Right lobe of liver (tissue), 6 donors: ENCODE measurements at regions not wholly inside any gene's neighbourhood (a gene's known extent, or its start where the extent isn't known, plus 50 kb on each side); places are given as distances from the start of the nearest gene placed in this dataset.
"Not testable (repeated sequence)": the region's sequence is repeated elsewhere in the genome, so short reads cannot be mapped to it uniquely, and the experiment has no call there.

Experiments
- ATAC-seq, 4 donors: fragments of 200-7000 bp; cut with Tn5 transposase; one replicate each; pipeline ENCODE4 v1.9.1; 2020; ENCODE audit warnings: mild to moderate bottlenecking in 4 of 4, moderate library complexity in 4 of 4
- DNase-seq, 3 donors: peaks; one replicate each; pipeline ENCODE4 v3.0.0-alpha.2; 2020
- H3K27ac ChIP-seq, 3 donors: fragments of 200-600 bp; one replicate each; pipeline ENCODE4 v1.8.0; 2022
- H3K27me3 ChIP-seq, 2 donors: fragments of 200-600 bp; one replicate each; pipeline ENCODE4 v1.8.0; 2022
- H3K36me3 ChIP-seq, 4 donors: fragments of 200-600 bp; sonication (generic) in 1 of 4; one replicate each; pipeline versions ENCODE4 v1.5.1 to v1.8.0; 2017 to 2022; ENCODE audit warnings: control low read depth in 1 of 4
- H3K4me1 ChIP-seq, 4 donors: fragments of 200-600 bp; sonication (generic) in 1 of 4; one replicate each; pipeline versions ENCODE4 v1.5.1 to v1.8.0; 2017 to 2022; ENCODE audit warnings: control low read depth in 1 of 4
- H3K4me3 ChIP-seq, 3 donors: fragments of 200-600 bp; one replicate each; pipeline ENCODE4 v1.8.0; 2022
- H3K9me3 ChIP-seq, 4 donors: fragments of 200-600 bp; sonication (generic) in 1 of 4; one replicate each; pipeline versions ENCODE4 v1.5.1 to v1.8.0; 2017 to 2022; ENCODE audit warnings: control low read depth in 1 of 4
- POLR2A ChIP-seq: fragments of 450-650 bp; IDR thresholded peaks from one replicate; pipeline ENCODE4 v1.6.1; 2017; ENCODE audit warnings: antibody characterized with exemption, mild to moderate bottlenecking
- WGBS: methylation state at CpG from one replicate; pipeline ENCODE4 v1.1.6; 2018; ENCODE audit warnings: low coverage, low lambda C conversion rate; ENCODE audit not compliant: insufficient coverage; ENCODE audit errors: missing lambda C conversion rate; 5-methylcytosine and 5-hydroxymethylcytosine counted together
- intact Hi-C, 2 donors: fragments of 100-400 bp; cut with DNase I; formaldehyde crosslinking; loops; one replicate each; pipeline versions ENCODE4 v1.11.2 to v1.14.1; 2022
- TF ChIP-seq, protein P1 (sequence below), 4 donors: fragments of 200-600 bp in 3 of 4; fragments of 450-650 bp in 1 of 4; IDR thresholded peaks; one replicate each; pipeline versions ENCODE4 v1.5.1 to v1.8.0; 2016 to 2022; ENCODE audit warnings: antibody characterized with exemption in 4 of 4, mild to moderate bottlenecking in 2 of 4
- donor health status: DM: no; HTN: yes; CAD: no.
- donor health status: DM: no; HTN: no; CAD: no.
- donor health status: DM: no; HTN: no; CAD: no.
- donor health status: DM: no; HTN: yes; CAD: no.
- donor health status: DM: no; HTN: yes; CAD: no.

DNA sequence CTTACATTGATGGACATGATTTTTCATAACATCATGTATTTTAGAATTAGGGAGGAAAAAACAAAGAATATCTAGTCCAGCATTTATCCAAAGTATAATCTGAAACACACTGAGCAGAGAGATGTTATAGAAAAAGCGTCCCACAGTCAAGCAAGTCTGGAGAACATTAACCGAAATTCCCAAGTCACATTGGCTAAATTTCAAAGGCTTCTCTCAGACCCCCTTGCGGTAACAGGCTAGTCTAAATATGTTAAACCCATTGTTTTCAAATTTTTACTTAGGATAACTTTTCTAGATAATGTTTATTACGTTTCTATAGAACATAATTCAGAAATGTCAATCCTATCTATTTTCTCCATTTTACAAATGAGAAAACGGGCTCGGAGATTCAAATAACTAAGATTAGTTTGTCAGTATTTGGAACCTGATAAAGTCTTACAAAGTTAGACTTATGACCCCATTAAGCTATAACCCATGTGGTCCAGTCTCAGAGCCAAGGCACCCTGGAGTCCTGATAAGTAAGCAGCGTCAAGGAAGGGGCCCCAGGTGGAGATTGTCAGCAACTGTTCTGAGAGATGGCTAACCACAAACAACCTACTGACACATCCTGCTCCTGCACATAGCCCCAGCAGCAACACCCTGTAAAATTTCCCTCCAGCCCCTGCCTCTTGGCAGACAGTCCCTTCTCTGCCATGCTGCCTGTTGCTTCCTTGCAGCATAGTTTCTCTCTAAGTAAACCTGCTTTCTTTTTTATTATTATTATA lies 220.6 kb upstream of the TMEM260 start:
- Histone ChIP-seq H3K4me3 (no peak overlapping the region), H3K27me3 (no peaks in the 10 kb centered on the region), H3K36me3 (no peaks in the 10 kb centered on the region), H3K9me3 (no peaks in the 10 kb centered on the region), H3K27ac (no peak overlapping the region), H3K4me1 (no peaks in the 10 kb centered on the region)
- TF ChIP-seq, protein P1, sequence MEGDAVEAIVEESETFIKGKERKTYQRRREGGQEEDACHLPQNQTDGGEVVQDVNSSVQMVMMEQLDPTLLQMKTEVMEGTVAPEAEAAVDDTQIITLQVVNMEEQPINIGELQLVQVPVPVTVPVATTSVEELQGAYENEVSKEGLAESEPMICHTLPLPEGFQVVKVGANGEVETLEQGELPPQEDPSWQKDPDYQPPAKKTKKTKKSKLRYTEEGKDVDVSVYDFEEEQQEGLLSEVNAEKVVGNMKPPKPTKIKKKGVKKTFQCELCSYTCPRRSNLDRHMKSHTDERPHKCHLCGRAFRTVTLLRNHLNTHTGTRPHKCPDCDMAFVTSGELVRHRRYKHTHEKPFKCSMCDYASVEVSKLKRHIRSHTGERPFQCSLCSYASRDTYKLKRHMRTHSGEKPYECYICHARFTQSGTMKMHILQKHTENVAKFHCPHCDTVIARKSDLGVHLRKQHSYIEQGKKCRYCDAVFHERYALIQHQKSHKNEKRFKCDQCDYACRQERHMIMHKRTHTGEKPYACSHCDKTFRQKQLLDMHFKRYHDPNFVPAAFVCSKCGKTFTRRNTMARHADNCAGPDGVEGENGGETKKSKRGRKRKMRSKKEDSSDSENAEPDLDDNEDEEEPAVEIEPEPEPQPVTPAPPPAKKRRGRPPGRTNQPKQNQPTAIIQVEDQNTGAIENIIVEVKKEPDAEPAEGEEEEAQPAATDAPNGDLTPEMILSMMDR (IDR thresholded peaks at IDR 0.05), result no peak
- no peak for TF ChIP-seq POLR2A
- intact Hi-C loops, result no loop called here
- ATAC-seq (no peak), DNase-seq (no peak)
- 50% methylated on average over 7 of the region's 7 CpGs for WGBS

GRCh38 chr14:56365663-56366062 lies 213.9 kb upstream of the TMEM260 start:
- H3K4me3 ChIP-seq, H3K9me3 ChIP-seq, DNase-seq, intact Hi-C loops, H3K27ac ChIP-seq, ATAC-seq, H3K4me1 ChIP-seq, H3K27me3 ChIP-seq, H3K36me3 ChIP-seq: not testable (repeated sequence)
- WGBS, result 60% methylated on average over 1 of the region's 1 CpG

DNA sequence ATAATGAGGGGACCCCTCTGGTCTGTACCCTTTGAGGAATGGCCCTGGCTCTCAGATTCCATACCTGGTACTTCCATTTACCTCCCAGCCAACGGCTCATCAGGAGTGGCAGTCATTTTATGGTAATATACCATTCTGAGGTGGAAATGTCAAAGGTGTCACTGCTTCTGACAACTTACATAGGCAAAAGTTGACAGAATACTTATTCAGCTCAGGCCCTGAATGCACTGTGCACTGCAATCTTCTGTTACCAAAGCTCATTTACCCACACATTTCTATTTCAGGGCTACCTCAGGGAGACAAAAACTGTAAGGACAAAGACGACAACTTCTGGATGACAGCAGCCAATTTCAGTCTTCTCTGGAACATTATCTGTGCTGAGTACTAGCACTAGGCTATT lies 212.2 kb upstream of the TMEM260 start:
- TF ChIP-seq POLR2A, result no peak
- TF ChIP-seq, protein P1 (IDR thresholded peaks at IDR 0.05), result no peak
- ATAC-seq (no peak), DNase-seq (no peak)
- no peaks in the 10 kb centered on the region for H3K9me3 ChIP-seq
- H3K27ac ChIP-seq, result no peak overlapping the region
- no peaks in the 10 kb centered on the region for H3K36me3 ChIP-seq
- no peaks in the 10 kb centered on the region for H3K4me1 ChIP-seq
- 58% methylated on average over 2 of the region's 2 CpGs for WGBS
- intact Hi-C loops, result no loop called here
- H3K4me3 ChIP-seq, result no peak overlapping the region
- no peaks in the 10 kb centered on the region for H3K27me3 ChIP-seq

- Histone ChIP-seq H3K9me3 (no peaks in the 10 kb centered on the region), H3K4me1 (no peaks in the 10 kb centered on the region), H3K4me3 (no peak overlapping the region), H3K27ac (no peak overlapping the region), H3K27me3 (no peaks in the 10 kb centered on the region), H3K36me3 (no peaks in the 10 kb centered on the region)
- TF ChIP-seq, protein P1 (IDR thresholded peaks at IDR 0.05), result no peak
- no peak for TF ChIP-seq POLR2A
- DNase-seq (no peak), ATAC-seq (no peak)
- intact Hi-C loops, result no loop called here
- WGBS, result 95% methylated on average over 3 of the region's 3 CpGs
These were observed 207.9 kb upstream of the TMEM260 start for GRCh38 chr14:56371737-56372136.

DNA sequence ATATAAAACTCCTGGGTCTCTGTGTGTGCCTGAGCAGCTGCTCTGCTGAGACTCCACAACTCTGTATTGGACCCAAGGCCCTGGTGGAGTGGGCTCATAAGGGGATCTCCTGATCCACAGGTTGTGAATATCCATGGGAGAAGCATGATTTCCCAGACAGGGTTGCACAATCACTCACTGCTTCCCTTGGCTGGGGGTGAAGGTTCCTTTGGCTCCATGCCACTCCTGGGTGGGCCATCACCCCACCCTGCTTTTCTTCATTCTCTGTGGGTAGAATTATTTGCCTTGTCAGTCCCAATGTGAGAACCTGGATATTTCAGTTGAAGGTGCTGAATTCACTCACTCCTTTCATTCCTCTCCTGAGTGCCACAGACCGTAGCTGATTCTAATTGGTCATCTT lies 205.2 kb upstream of the TMEM260 start:
- no peaks in the 10 kb centered on the region for H3K27me3 ChIP-seq
- no peak overlapping the region for H3K27ac ChIP-seq
- no peaks in the 10 kb centered on the region for H3K36me3 ChIP-seq
- WGBS, result 100% methylated on average over 1 of the region's 1 CpG
- H3K9me3 ChIP-seq, result no peaks in the 10 kb centered on the region
- DNase-seq, result no peak
- no peak overlapping the region for H3K4me3 ChIP-seq
- no peaks in the 10 kb centered on the region for H3K4me1 ChIP-seq
- ATAC-seq, result no peak
- intact Hi-C loops, result no loop called here
- no peak for TF ChIP-seq POLR2A
- TF ChIP-seq, protein P1 (IDR thresholded peaks at IDR 0.05), result no peak
